HG02970 (cell line): ENCODE measurements at regions not wholly inside any gene's neighbourhood (a gene's known extent, or its start where the extent isn't known, plus 50 kb on each side); places are given as distances from the start of the nearest gene placed in this dataset.
"Not testable (repeated sequence)": the region's sequence is repeated elsewhere in the genome, so short reads cannot be mapped to it uniquely, and the experiment has no call there.

ENCODE experiments used
- ATAC-seq: cut with Tn5 transposase; IDR thresholded peaks from one replicate; pipeline ENCODE4 v1.9.1; 2021; ENCODE audit warnings: mild to moderate bottlenecking, moderate library complexity, moderate number of reproducible peaks; ENCODE audit not compliant: unreplicated experiment, low FRiP score

GRCh38 chr6:84582997-84583396 is 181.4 kb downstream of the TBX18 start:
- ATAC-seq: no peak

- no peak for ATAC-seq
Observed at GRCh38 chr6:84581494-84582259, 182.7 kb downstream of the TBX18 start.

GRCh38 chr6:84579404-84579803 is 185.0 kb downstream of the TBX18 start:
- ATAC-seq: no peak

- no peak for ATAC-seq
Observed at GRCh38 chr6:84576029-84576428, 188.4 kb downstream of the TBX18 start.

GRCh38 chr6:84575264-84575663 is 189.1 kb downstream of the TBX18 start:
- peak; percentile 96 for ATAC-seq

- ATAC-seq: no peak
Observed at GRCh38 chr6:84569882-84570281, 194.5 kb downstream of the TBX18 start.

- no peak for ATAC-seq
Observed at GRCh38 chr6:84568971-84569370, 195.4 kb downstream of the TBX18 start.

GRCh38 chr6:84565718-84566117 is 198.7 kb downstream of the TBX18 start:
- not testable (repeated sequence) for ATAC-seq

GRCh38 chr6:84560436-84561390 is 203.7 kb downstream of the TBX18 start:
- no peak for ATAC-seq

GRCh38 chr6:84556541-84557335 is 207.7 kb downstream of the TBX18 start:
- ATAC-seq: no peak

GRCh38 chr6:84554706-84555105 is 209.7 kb downstream of the TBX18 start:
- no peak for ATAC-seq

- no peak for ATAC-seq
Observed at GRCh38 chr6:84554074-84554473, 210.3 kb downstream of the TBX18 start.

- no peak for ATAC-seq
Observed at GRCh38 chr6:84553527-84553926, 210.9 kb downstream of the TBX18 start.

- ATAC-seq: no peak
Observed at GRCh38 chr6:84551797-84552196, 212.6 kb downstream of the TBX18 start.

- ATAC-seq: no peak
Observed at GRCh38 chr6:84549917-84550316, 214.5 kb downstream of the TBX18 start.

GRCh38 chr6:84547341-84547801 is 217.0 kb downstream of the TBX18 start:
- ATAC-seq: no peak

GRCh38 chr6:84546427-84546914 is 217.9 kb downstream of the TBX18 start:
- ATAC-seq: no peak

- no peak for ATAC-seq
Observed at GRCh38 chr6:84539122-84539856, 225.1 kb downstream of the TBX18 start.

- no peak for ATAC-seq
Observed at GRCh38 chr6:84536885-84537638, 227.3 kb downstream of the TBX18 start.
